ENCODE measurements at regions not wholly inside any gene's neighbourhood (a gene's known extent, or its start where the extent isn't known, plus 50 kb on each side); places are given as distances from the start of the nearest gene placed in this dataset.

DNA sequence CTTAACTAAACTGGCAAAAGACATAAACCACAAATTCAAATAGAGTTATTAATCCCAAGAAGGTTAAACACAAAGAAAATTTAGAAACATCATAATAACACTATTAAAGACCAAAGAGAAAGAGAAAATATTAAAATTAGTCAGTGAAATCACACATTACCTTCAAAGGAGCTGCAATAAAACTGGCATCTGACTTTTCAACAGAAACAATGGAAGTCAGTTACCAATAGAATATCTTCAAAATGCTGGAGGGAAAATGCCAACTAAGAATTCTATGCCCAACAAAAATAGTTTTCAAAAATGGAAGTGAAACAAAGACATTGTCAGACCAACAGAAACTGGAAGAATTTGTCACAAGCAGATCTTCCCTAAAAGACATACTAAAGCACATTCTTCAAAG lies 68.7 kb upstream of the RNF7 start:
- Histone ChIP-seq H3K27me3 (replicated peaks; ENCODE audit: insufficient read depth) (no peaks in the 10 kb centered on the region), H3K9me3 (no peaks in the 10 kb centered on the region), H3K27ac (no peak overlapping the region), H3K4me1 (replicated peaks) (no peaks in the 10 kb centered on the region), H3K4me3 (no peak overlapping the region), H3K36me3 (no peaks in the 10 kb centered on the region)
- no peak for DNase-seq (ENCODE audit: low spot score)
- intact Hi-C loops (cut with DNase I): no loop called here
- TF ChIP-seq POLR2A (IDR thresholded peaks at IDR 0.05) (no peak), POLR2AphosphoS5 (IDR thresholded peaks at IDR 0.05) (no peak)

DNA sequence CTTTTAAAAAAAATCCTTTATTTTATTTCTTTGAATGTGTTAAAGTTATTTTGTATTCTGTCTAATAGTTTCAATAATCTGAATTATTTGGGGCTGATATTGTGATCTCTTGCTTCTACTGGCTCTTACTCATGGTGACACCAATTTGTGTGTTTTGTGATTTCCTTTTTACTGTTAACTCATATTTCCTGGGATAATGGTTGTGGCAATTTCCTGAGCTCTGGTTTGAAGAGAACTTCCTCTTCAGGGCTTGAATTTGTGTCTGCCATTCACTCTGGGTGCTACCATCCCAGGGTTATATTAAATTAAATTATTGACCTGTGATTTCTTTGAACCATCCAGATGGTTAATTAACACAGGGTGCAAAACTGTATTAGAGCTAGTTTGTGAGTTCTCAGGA lies 60.4 kb upstream of the RNF7 start:
- intact Hi-C loops (cut with DNase I): no loop called here
- no peak overlapping the region for H3K4me3 ChIP-seq
- no peaks in the 10 kb centered on the region for H3K27me3 ChIP-seq (replicated peaks; ENCODE audit: insufficient read depth)
- H3K4me1 ChIP-seq (replicated peaks): no peaks in the 10 kb centered on the region
- H3K36me3 ChIP-seq: no peaks in the 10 kb centered on the region
- TF ChIP-seq, protein P1, sequence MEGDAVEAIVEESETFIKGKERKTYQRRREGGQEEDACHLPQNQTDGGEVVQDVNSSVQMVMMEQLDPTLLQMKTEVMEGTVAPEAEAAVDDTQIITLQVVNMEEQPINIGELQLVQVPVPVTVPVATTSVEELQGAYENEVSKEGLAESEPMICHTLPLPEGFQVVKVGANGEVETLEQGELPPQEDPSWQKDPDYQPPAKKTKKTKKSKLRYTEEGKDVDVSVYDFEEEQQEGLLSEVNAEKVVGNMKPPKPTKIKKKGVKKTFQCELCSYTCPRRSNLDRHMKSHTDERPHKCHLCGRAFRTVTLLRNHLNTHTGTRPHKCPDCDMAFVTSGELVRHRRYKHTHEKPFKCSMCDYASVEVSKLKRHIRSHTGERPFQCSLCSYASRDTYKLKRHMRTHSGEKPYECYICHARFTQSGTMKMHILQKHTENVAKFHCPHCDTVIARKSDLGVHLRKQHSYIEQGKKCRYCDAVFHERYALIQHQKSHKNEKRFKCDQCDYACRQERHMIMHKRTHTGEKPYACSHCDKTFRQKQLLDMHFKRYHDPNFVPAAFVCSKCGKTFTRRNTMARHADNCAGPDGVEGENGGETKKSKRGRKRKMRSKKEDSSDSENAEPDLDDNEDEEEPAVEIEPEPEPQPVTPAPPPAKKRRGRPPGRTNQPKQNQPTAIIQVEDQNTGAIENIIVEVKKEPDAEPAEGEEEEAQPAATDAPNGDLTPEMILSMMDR (IDR thresholded peaks at IDR 0.05): no peak
- no peak for TF ChIP-seq POLR2AphosphoS5 (IDR thresholded peaks at IDR 0.05)
- TF ChIP-seq POLR2A (IDR thresholded peaks at IDR 0.05): no peak
- DNase-seq (ENCODE audit: low spot score): no peak
- no peak overlapping the region for H3K27ac ChIP-seq
- no peaks in the 10 kb centered on the region for H3K9me3 ChIP-seq

DNA sequence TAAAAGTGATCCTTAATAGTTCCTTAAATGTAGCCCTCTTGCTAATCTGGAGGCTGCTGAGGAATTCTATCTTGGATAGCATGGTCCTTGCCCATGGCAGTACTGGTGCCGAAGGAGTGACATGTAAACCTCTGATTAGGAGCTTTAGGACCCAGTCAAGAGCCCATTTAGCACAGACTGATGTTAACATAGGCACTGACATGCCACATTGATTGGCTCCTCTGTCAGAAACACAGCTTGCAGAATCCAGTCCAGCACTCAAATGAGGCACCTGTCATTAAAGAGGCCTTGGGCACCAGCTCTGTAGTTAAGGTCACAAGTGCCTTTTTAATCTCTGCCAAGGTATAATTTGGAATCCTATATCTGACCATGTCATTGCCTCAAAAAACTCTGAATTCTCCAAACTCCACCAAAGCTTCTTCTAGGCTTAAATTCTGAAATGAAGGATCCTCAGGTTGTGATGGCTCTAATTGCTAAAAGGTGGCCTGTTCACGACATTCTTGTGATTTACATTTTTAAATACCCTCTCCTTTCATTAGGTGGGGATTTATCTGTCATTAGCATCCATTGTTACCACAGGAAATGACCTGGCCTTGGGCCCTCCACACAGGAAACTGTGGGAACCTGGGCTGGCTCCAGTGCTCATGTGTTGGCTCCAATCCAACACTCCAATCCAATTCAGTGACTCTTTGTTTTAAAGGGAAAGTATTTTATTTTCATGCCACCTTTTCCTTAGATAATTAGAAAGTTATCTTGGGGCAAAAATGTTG lies 57.3 kb upstream of the RNF7 start:
- no peak overlapping the region for H3K27ac ChIP-seq
- no peak for DNase-seq (ENCODE audit: low spot score)
- 51% methylated on average over 2 of the region's 2 CpGs for WGBS

DNA sequence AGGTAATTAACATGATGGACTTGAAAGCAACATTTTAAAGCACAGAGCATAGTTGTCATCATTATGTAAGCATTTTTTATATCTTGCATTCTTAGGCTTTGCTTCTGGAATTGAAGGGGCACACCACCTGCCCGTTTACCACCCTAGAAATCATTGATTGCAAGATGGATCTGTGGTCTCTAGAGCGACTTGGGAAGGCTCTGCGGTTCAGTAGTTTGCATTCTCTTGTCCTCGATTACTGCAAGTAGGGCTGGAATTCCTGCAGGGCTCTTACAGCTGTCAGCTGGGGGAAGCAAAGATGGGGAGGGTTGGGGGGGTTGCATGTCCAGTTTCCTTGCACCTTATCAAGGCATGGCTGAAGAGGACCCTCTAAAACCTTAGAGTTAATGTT lies 56.7 kb upstream of the RNF7 start:
- no peak for DNase-seq (ENCODE audit: low spot score)
- Histone ChIP-seq H3K4me1 (replicated peaks) (no peaks in the 10 kb centered on the region), H3K27me3 (replicated peaks; ENCODE audit: insufficient read depth) (no peaks in the 10 kb centered on the region), H3K4me3 (no peak overlapping the region), H3K27ac (no peak overlapping the region), H3K36me3 (no peaks in the 10 kb centered on the region), H3K9me3 (no peaks in the 10 kb centered on the region)
- 41% methylated on average over 4 of the region's 4 CpGs for WGBS
- intact Hi-C loops (cut with DNase I): no loop called here
- TF ChIP-seq POLR2A (IDR thresholded peaks at IDR 0.05): no peak
- TF ChIP-seq POLR2AphosphoS5 (IDR thresholded peaks at IDR 0.05): no peak

More for the DNA sequence above, 57.3 kb upstream of the RNF7 start:
- H3K4me1 ChIP-seq (replicated peaks): no peaks in the 10 kb centered on the region
- H3K27me3 ChIP-seq (replicated peaks; ENCODE audit: insufficient read depth): no peaks in the 10 kb centered on the region
- no peaks in the 10 kb centered on the region for H3K9me3 ChIP-seq
- H3K36me3 ChIP-seq: no peaks in the 10 kb centered on the region
- intact Hi-C loops (cut with DNase I): no loop called here
- no peak overlapping the region for H3K4me3 ChIP-seq
- TF ChIP-seq, protein P1 (IDR thresholded peaks at IDR 0.05): no peak
- TF ChIP-seq POLR2AphosphoS5 (IDR thresholded peaks at IDR 0.05) (no peak), POLR2A (IDR thresholded peaks at IDR 0.05) (no peak)

DNA sequence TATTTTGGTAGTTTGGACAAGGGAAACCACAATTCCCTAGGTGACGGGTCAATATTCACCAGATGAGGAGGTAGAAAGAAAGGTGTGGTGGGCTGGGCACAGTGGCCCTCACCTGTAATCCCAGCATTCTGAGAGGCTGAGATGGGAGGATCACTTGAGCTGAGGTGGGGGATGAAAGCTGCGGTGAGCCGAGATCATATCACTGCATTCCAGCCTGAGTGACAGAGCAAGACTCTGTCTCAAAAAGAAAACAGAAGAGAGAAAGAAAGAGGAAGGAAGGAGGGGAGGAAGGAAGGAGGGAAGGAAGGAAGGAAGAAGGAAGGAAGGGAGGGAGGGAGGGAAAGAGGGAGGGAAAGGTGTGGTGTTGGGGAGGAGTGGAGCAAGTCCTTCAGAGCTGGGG lies 56.1 kb upstream of the RNF7 start:
- 66% methylated on average over 3 of the region's 3 CpGs for WGBS
- Histone ChIP-seq H3K27me3 (replicated peaks; ENCODE audit: insufficient read depth) (no peaks in the 10 kb centered on the region), H3K27ac (no peak overlapping the region), H3K36me3 (no peaks in the 10 kb centered on the region), H3K4me1 (replicated peaks) (no peaks in the 10 kb centered on the region), H3K4me3 (no peak overlapping the region), H3K9me3 (no peaks in the 10 kb centered on the region)
- no peak for TF ChIP-seq POLR2AphosphoS5 (IDR thresholded peaks at IDR 0.05)
- TF ChIP-seq, protein P1 (IDR thresholded peaks at IDR 0.05): no peak
- no peak for TF ChIP-seq POLR2A (IDR thresholded peaks at IDR 0.05)
- intact Hi-C loops (cut with DNase I): no loop called here
- no peak for DNase-seq (ENCODE audit: low spot score)

DNA sequence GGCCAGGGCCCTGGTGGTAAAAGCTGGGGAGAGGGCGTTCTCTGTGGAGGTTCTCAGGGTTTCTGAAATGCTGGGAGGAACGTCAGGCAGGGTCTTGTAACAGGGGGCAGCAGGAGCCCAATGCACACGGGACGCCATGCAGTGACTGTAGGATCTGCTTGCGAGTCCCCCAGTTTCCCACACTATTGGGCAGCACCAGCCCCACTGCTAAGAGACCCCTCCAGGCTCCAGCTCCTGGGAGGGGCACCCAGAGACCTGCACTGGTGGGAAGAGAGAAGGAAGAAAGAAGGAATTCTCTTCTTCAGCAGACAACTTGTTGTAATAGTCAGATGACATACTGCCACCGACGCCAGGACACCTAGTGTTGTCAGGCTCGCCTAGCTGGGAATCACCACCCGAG lies 55.2 kb upstream of the RNF7 start:
- H3K9me3 ChIP-seq: no peaks in the 10 kb centered on the region
- 91% methylated on average over 9 of the region's 9 CpGs for WGBS
- H3K27me3 ChIP-seq (replicated peaks; ENCODE audit: insufficient read depth): no peaks in the 10 kb centered on the region
- no peak for TF ChIP-seq POLR2AphosphoS5 (IDR thresholded peaks at IDR 0.05)
- TF ChIP-seq, protein P1 (IDR thresholded peaks at IDR 0.05): no peak
- no peak for TF ChIP-seq POLR2A (IDR thresholded peaks at IDR 0.05)
- H3K36me3 ChIP-seq: no peaks in the 10 kb centered on the region
- no peak for DNase-seq (ENCODE audit: low spot score)
- H3K27ac ChIP-seq: no peak overlapping the region
- no peaks in the 10 kb centered on the region for H3K4me1 ChIP-seq (replicated peaks)
- intact Hi-C loops (cut with DNase I): no loop called here
- H3K4me3 ChIP-seq: no peak overlapping the region
